Omental fat pad (tissue), 3 donors: ENCODE measurements at regions not wholly inside any gene's neighbourhood (a gene's known extent, or its start where the extent isn't known, plus 50 kb on each side); places are given as distances from the start of the nearest gene placed in this dataset.

Experiments used
- ATAC-seq: fragments of 150-250 bp; one replicate; pipeline ENCODE4 v1.9.1; 2016; ENCODE audit warnings: mild to moderate bottlenecking, moderate library complexity; ENCODE audit not compliant: low FRiP score
- DNase-seq: peaks from one replicate; pipeline ENCODE4 v3.0.0-alpha.2; 2019; ENCODE audit warnings: low spot score
- CTCF ChIP-seq, 3 donors: fragments of 450-650 bp; IDR thresholded peaks; one replicate each; pipeline ENCODE4 v1.5.1; 2016 to 2017; ENCODE audit warnings: antibody characterized with exemption in 3 of 3, mild to moderate bottlenecking in 3 of 3, moderate library complexity in 2 of 3

DNA sequence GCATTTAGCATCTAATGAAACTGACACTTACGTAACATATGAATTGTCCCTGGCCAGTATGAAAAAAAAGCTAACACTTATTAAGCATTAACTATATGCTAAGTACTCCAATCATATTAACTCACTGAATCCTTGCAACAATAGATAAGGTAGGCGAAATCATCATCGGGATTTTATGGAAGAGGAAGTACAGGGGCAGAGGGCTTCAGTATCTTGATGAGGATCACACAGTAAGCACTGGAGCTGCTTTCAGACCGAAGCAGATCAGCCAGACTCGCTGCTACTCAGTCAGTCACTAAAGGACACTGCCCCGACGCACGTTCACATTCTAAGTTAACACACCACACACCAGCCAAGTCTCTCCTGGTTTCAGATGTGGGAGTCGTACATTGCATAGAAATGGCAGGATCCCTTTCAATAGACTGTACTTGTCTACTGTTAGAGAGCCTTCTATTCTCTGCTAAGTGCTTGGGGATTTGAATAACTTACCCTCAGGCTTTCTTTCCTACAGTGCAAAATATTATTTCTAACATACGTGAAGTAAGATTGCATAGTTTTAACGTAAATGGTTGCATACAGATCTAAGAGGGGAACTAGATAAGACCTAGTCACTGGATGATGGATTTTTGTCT lies 540.2 kb upstream of the TENM3 start:
- ATAC-seq: no peak
- TF ChIP-seq CTCF (IDR thresholded peaks at IDR 0.05): no peak
- DNase-seq: no peak

- ATAC-seq (no peak), DNase-seq (no peak)
- no peak for TF ChIP-seq CTCF (IDR thresholded peaks at IDR 0.05)
Measured at GRCh38 chr4:181710143-181710542, 533.1 kb upstream of the TENM3 start.

DNA sequence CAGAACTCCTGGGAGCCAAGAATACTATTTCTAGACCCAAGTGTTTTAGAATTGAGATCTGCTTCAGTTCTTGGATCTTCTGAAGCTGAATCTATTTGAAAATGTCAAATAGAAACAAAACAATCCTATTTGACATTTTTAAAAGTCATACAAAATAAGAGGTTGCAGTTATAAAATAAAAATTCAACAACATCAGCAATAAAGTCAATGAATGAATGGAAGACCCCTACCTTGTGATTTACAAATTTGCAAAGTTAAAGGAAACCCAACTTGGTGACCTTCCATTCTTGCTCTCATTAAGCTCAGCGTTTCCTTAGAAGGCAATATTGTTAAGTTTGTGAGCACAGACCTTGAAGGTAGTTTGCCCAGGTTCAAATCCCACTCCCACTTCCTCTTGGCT lies 531.8 kb upstream of the TENM3 start:
- DNase-seq (no peak), ATAC-seq (no peak)
- TF ChIP-seq CTCF (IDR thresholded peaks at IDR 0.05): no peak

DNA sequence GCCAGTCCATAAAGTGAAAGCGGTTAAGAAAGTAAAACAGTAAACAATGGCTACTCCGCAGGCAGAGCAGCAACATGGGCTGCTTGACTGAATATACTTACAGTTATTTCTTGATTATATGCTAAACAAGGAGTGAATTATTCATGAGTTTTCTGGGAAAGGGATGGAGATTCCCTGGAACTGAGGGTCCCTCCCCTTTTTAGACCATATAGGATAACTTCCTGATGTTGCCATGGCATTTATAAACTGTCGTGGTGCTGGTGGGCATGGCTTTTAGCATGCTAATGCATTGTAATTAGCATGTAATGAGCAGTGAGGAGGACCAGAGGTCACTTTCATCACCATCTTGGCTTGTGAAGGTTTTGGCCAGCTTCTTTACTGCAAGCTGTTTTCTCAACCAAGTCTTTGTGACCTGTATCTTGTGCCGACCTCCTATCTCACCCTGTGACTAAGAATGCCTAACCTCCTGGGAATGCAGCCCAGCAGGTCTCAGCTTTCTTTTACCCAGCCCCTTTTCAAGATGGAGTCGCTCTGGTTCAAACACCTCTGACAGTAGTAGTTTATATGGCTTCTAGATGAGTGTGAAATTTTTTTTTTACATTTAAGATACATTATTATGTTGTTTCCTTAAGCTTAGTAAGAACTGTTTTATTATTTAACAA lies 514.8 kb upstream of the TENM3 start:
- ATAC-seq: no peak

DNA sequence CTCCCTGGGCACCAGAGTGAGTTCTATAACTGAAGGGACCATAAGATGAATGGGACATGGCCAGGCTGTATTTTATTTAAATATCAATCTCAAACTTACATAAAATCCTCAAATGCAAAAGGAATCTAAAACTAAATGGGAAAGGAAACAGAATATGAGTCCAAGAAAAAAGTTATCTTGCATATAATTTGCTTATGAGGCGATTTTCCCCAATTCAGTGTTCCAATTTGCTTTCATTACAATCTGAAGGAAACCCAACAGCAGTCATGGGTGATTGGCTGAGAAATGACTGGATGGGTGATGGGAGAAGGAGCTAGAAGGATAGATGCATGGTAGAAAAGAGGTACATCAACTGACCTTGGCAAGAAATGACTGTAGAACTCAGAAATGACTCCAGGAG lies 511.3 kb upstream of the TENM3 start:
- ATAC-seq: no peak
- DNase-seq: no peak
- no peak for TF ChIP-seq CTCF (IDR thresholded peaks at IDR 0.05)

More for the DNA sequence above, 514.8 kb upstream of the TENM3 start:
- no peak for DNase-seq
- no peak for TF ChIP-seq CTCF (IDR thresholded peaks at IDR 0.05)

GRCh38 chr4:181737744-181738143 lies 505.5 kb upstream of the TENM3 start:
- TF ChIP-seq CTCF (IDR thresholded peaks at IDR 0.05): no peak
- no peak for DNase-seq
- no peak for ATAC-seq

GRCh38 chr4:181739031-181739430 lies 504.2 kb upstream of the TENM3 start:
- TF ChIP-seq CTCF (IDR thresholded peaks at IDR 0.05): no peak
- ATAC-seq (no peak), DNase-seq (no peak)
